Spleen (tissue), 11 donors: ENCODE measurements at regions not wholly inside any gene's neighbourhood (a gene's known extent, or its start where the extent isn't known, plus 50 kb on each side); places are given as distances from the start of the nearest gene placed in this dataset.

Experiments used
- DNase-seq: peaks from one replicate; pipeline ENCODE4 v3.0.0-alpha.2; 2020
- H3K27ac ChIP-seq, 8 donors: fragments of 200-600 bp; sonication (generic) in 7 of 8; 1 replicate in 4 of 8; 2 replicates in 4 of 8; pipeline versions ENCODE4 v1.5.0 to v1.8.0; 2016 to 2021; ENCODE audit warnings: inconsistent platforms in 4 of 8, mild to moderate bottlenecking in 4 of 8, moderate library complexity in 1 of 8
- H3K27me3 ChIP-seq, 7 donors: fragments of 200-600 bp; sonication (generic) in 6 of 7; replicated peaks in 1 of 7; 1 replicate in 4 of 7; 2 replicates in 3 of 7; pipeline versions ENCODE4 v1.5.0 to v1.8.0; 2016 to 2021; ENCODE audit warnings: inconsistent platforms in 3 of 7, mild to moderate bottlenecking in 1 of 7
- H3K36me3 ChIP-seq, 6 donors: fragments of 200-600 bp; sonication (generic) in 5 of 6; 1 replicate in 4 of 6; 2 replicates in 2 of 6; pipeline versions ENCODE4 v1.5.0 to v1.8.0; 2016 to 2021; ENCODE audit warnings: inconsistent platforms in 2 of 6
- H3K4me1 ChIP-seq, 6 donors: fragments of 200-600 bp; sonication (generic) in 5 of 6; 1 replicate in 3 of 6; 2 replicates in 3 of 6; pipeline versions ENCODE4 v1.5.0 to v1.8.0; 2016 to 2021; ENCODE audit warnings: inconsistent platforms in 3 of 6
- H3K4me3 ChIP-seq, 8 donors: fragments of 200-600 bp; sonication (generic) in 7 of 8; 1 replicate in 4 of 8; 2 replicates in 4 of 8; pipeline versions ENCODE4 v1.5.0 to v1.8.0; 2016 to 2021; ENCODE audit warnings: inconsistent platforms in 4 of 8, mild to moderate bottlenecking in 4 of 8, moderate library complexity in 2 of 8
- H3K9me3 ChIP-seq, 8 donors: fragments of 200-600 bp; sonication (generic) in 7 of 8; 1 replicate in 4 of 8; 2 replicates in 4 of 8; pipeline versions ENCODE4 v1.5.0 to v1.8.0; 2016 to 2021; ENCODE audit warnings: inconsistent platforms in 4 of 8
- CTCF ChIP-seq, 11 experiments: fragments of 200-600 bp in 7 of 11; fragments of 450-650 bp in 4 of 11; sonication (generic) in 4 of 11; IDR thresholded peaks in 8 of 11; conservative IDR thresholded peaks in 3 of 11; 1 replicate in 7 of 11; 2 replicates in 4 of 11; pipeline versions ENCODE4 v1.4.0 to v1.8.0; 2016 to 2021; ENCODE audit warnings: antibody characterized with exemption in 11 of 11, inconsistent platforms in 4 of 11, mild to moderate bottlenecking in 1 of 11
- POLR2A ChIP-seq, 3 donors: fragments of 450-650 bp; IDR thresholded peaks; one replicate each; pipeline ENCODE4 v1.5.1; 2017; ENCODE audit warnings: antibody characterized with exemption in 3 of 3, mild to moderate bottlenecking in 1 of 3
- POLR2AphosphoS5 ChIP-seq, 3 donors: sonication (generic); formaldehyde crosslinking; IDR thresholded peaks; one replicate each; pipeline ENCODE4 v1.5.1; 2017; ENCODE audit warnings: antibody characterized with exemption in 3 of 3
- WGBS, 5 donors: extraction: QIAGEN DNeasy Blood & Tissue Kit in 3 of 5; methylation state at CpG; one replicate each; pipeline versions ENCODE4 v1.1.5 to v1.1.7; 2013 to 2018; 5-methylcytosine and 5-hydroxymethylcytosine counted together
- intact Hi-C: fragments of 100-400 bp; cut with DNase I; formaldehyde crosslinking; loops from one replicate; pipeline ENCODE4 v1.15.0; 2023; ENCODE audit warnings: low total_unique reads
- donor health status: healthy with polysubstance abuse.
- donor health status: DM: no; HTN: no; CAD: no; lungs with moderate emphysema.
- donor health status: DM: no; HTN: no; CAD: no.
- donor health status: Bipolar disorder and iron deficiency.
- donor health status: healthy.
- donor health status: DM: no; HTN: no; CAD: no.
- donor health status: DM: yes; HTN: yes; CAD: no.

DNA sequence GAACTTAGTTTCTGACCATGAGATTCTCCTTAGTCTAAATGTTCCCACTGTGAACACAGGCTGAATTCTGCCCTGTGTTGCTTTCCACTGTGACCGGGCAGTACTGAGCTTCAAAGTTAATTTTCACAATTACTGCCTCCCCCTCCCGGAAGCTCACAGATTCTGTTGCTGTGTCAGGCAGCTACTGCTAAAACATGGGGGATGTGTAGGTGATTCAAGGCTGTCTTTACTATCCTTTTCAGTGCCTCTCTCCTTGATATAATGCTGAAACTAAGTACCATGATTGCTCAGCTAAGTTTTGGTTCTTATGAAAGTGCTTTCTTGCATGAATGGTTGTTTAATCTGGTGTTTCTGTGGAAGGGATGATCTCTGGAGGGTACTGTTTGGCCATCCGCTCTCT is 428.3 kb upstream of the NOVA1 start:
- no peak for DNase-seq
- no peak overlapping the region for H3K27ac ChIP-seq
- TF ChIP-seq POLR2A (IDR thresholded peaks at IDR 0.05) (no peak), CTCF (IDR thresholded peaks at IDR 0.05 in 8 of 11, conservative IDR thresholded peaks at IDR 0.05 in 3 of 11) (no peak), POLR2AphosphoS5 (IDR thresholded peaks at IDR 0.05) (no peak)
- WGBS, 5 donors, result 57 to 81% (median 68%) methylated on average over 3 of the region's 3 CpGs
- no peaks in the 10 kb centered on the region for H3K4me1 ChIP-seq
- intact Hi-C loops, result no loop called here
- H3K27me3 ChIP-seq, result no peaks in the 10 kb centered on the region
- no peaks in the 10 kb centered on the region for H3K9me3 ChIP-seq
- no peak overlapping the region for H3K4me3 ChIP-seq
- no peaks in the 10 kb centered on the region for H3K36me3 ChIP-seq

- H3K4me1 ChIP-seq, result no peaks in the 10 kb centered on the region
- no peak overlapping the region for H3K4me3 ChIP-seq
- no peak for DNase-seq
- H3K36me3 ChIP-seq, result no peaks in the 10 kb centered on the region
- H3K27ac ChIP-seq, result no peak overlapping the region
- intact Hi-C loops, result no loop called here
- WGBS, 5 donors, result 77 to 87% (median 82%) methylated on average over 2 of the region's 2 CpGs
- TF ChIP-seq POLR2AphosphoS5 (IDR thresholded peaks at IDR 0.05) (no peak), POLR2A (IDR thresholded peaks at IDR 0.05) (no peak), CTCF (IDR thresholded peaks at IDR 0.05 in 8 of 11, conservative IDR thresholded peaks at IDR 0.05 in 3 of 11) (no peak)
- no peaks in the 10 kb centered on the region for H3K27me3 ChIP-seq
- H3K9me3 ChIP-seq, result peaks cover 0 to 11% (median 0%) of the 10 kb centered on the region in 8 donors
These were observed 442.7 kb upstream of the NOVA1 start for GRCh38 chr14:27040552-27040951.

DNA sequence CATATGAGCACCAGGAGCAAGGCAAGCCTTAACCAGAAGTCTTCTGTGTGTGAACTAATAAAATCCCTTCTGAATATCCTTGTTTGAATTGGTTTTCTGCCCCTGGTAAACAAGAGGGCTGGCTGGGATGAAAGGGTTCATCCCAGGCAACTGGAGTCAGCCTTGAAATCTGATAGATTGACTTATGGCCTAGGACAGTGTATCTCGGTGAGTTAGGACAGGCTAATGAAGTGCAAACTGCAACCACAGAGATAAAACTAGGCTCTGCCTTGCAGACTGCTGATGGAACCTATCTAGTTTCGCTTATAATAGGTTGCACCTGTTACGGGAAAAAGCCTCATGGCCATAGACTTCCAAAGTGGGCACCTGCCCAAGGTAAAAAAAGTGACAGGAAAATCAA is 451.9 kb upstream of the NOVA1 start:
- H3K9me3 ChIP-seq, result peaks cover 0 to 27% (median 13%) of the 10 kb centered on the region in 8 donors
- no peak for DNase-seq
- no peaks in the 10 kb centered on the region for H3K4me1 ChIP-seq
- TF ChIP-seq POLR2AphosphoS5 (IDR thresholded peaks at IDR 0.05) (no peak), CTCF (IDR thresholded peaks at IDR 0.05 in 8 of 11, conservative IDR thresholded peaks at IDR 0.05 in 3 of 11) (no peak), POLR2A (IDR thresholded peaks at IDR 0.05) (no peak)
- intact Hi-C loops, result no loop called here
- H3K27me3 ChIP-seq, result no peaks in the 10 kb centered on the region
- no peak overlapping the region for H3K27ac ChIP-seq
- H3K36me3 ChIP-seq, result no peaks in the 10 kb centered on the region
- H3K4me3 ChIP-seq, result no peak overlapping the region
- 73 to 81% (median 76%) methylated on average over 3 of the region's 3 CpGs for WGBS, 5 donors

- Histone ChIP-seq H3K9me3 (peaks cover 0 to 30% (median 13%) of the 10 kb centered on the region in 8 donors), H3K27me3 (no peaks in the 10 kb centered on the region), H3K4me3 (no peak overlapping the region), H3K36me3 (no peaks in the 10 kb centered on the region), H3K4me1 (no peaks in the 10 kb centered on the region), H3K27ac (no peak overlapping the region)
- intact Hi-C loops, result no loop called here
- TF ChIP-seq POLR2A (IDR thresholded peaks at IDR 0.05), result no peak
- TF ChIP-seq POLR2AphosphoS5 (IDR thresholded peaks at IDR 0.05), result no peak
- no peak for TF ChIP-seq CTCF (IDR thresholded peaks at IDR 0.05 in 8 of 11, conservative IDR thresholded peaks at IDR 0.05 in 3 of 11)
- no peak for DNase-seq
These were observed 452.4 kb upstream of the NOVA1 start for GRCh38 chr14:27050208-27050607.
